ENCODE measurements at regions not wholly inside any gene's neighbourhood (a gene's known extent, or its start where the extent isn't known, plus 50 kb on each side); places are given as distances from the start of the nearest gene placed in this dataset.

DNA sequence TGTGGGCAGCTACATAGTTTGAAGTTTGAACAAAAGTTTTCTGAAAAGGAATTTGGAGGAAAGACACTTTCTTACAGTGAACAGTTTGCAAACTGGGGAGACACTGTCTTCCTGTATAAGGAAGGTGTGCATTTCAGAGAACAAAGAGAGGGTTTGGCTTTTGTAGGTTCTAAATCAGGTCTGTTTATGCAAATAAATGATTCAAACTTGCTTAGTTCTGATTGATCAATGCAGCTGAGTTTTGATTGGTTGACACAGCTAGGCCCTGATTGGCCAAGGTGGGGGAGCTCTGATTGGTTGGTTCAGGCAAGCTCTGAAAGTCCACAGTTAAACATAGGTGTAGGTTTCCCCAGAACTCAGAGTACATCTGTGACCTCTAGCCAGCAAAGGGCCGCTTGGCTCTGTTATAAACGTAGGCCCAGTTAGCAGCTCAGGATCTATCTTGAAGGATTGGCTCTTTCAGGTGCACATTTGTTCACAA lies 63.0 kb upstream of the ENPP6 start:
- TF ChIP-seq, protein P1, sequence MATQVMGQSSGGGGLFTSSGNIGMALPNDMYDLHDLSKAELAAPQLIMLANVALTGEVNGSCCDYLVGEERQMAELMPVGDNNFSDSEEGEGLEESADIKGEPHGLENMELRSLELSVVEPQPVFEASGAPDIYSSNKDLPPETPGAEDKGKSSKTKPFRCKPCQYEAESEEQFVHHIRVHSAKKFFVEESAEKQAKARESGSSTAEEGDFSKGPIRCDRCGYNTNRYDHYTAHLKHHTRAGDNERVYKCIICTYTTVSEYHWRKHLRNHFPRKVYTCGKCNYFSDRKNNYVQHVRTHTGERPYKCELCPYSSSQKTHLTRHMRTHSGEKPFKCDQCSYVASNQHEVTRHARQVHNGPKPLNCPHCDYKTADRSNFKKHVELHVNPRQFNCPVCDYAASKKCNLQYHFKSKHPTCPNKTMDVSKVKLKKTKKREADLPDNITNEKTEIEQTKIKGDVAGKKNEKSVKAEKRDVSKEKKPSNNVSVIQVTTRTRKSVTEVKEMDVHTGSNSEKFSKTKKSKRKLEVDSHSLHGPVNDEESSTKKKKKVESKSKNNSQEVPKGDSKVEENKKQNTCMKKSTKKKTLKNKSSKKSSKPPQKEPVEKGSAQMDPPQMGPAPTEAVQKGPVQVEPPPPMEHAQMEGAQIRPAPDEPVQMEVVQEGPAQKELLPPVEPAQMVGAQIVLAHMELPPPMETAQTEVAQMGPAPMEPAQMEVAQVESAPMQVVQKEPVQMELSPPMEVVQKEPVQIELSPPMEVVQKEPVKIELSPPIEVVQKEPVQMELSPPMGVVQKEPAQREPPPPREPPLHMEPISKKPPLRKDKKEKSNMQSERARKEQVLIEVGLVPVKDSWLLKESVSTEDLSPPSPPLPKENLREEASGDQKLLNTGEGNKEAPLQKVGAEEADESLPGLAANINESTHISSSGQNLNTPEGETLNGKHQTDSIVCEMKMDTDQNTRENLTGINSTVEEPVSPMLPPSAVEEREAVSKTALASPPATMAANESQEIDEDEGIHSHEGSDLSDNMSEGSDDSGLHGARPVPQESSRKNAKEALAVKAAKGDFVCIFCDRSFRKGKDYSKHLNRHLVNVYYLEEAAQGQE (IDR thresholded peaks at IDR 0.05; ENCODE audit: insufficient read depth in 1 of 2, low read depth in 2 of 2, low read length in 1 of 2) = no peak
- TF ChIP-seq POLR2AphosphoS5 (IDR thresholded peaks at IDR 0.05; ENCODE audit: low read depth, low read length) (no peak), TCF7L2 (IDR thresholded peaks at IDR 0.05; ENCODE audit: low read depth, low read length) (no peak), SIN3A (IDR thresholded peaks at IDR 0.05; ENCODE audit: borderline replicate concordance, insufficient read depth, low read depth, low read length) (no peak), CTCF (IDR thresholded peaks at IDR 0.05) (no peak)

GRCh38 chr4:184280137-184280536 lies 62.5 kb upstream of the ENPP6 start:
- BruUV-seq (replicated peaks) = no TSS peak
- intact Hi-C loops (cut with micrococcal nuclease; ENCODE audit: unreplicated experiment) (loop anchor here (10.0 kb wide), 1 partner anchor 195 kb away; the partner anchor contains the start of gene IRF2), in situ Hi-C loops (cut with HindIII; ENCODE audit: low pct_unique_long_range_greater_than_20kb, low sequenced_read_pairs) (no loop called here)
- Histone ChIP-seq H3K27me3 (ENCODE audit: control insufficient read depth, insufficient read depth, low read length) (no peaks in the 10 kb centered on the region), H3K9me3 (ENCODE audit: control insufficient read depth, insufficient read depth, low read depth, low read length) (no peaks in the 10 kb centered on the region), H3K4me3 (ENCODE audit: low read depth in 2 of 2, low read length in 2 of 2) (no peak overlapping the region), H3K4me1 (ENCODE audit: control insufficient read depth, insufficient read depth, low read length) (no peaks in the 10 kb centered on the region; the same call in 1 of the 2 replicates), H3K36me3 (ENCODE audit: control insufficient read depth, insufficient read depth, low read length) (no peaks in the 10 kb centered on the region), H3K27ac (ENCODE audit: low read length) (no peak overlapping the region)
- ChIA-PET CTCF (no interaction called here), POLR2A (interaction anchor here (0.6 kb wide), 1 partner anchor 136 kb away, joined by 3 read pairs; no protein-coding TSS in a partner anchor)
- TF ChIP-seq, protein P1 (IDR thresholded peaks at IDR 0.05; ENCODE audit: insufficient read depth in 1 of 2, low read depth in 2 of 2, low read length in 1 of 2) = no peak
- TF ChIP-seq CTCF (IDR thresholded peaks at IDR 0.05) (no peak), TCF7L2 (IDR thresholded peaks at IDR 0.05; ENCODE audit: low read depth, low read length) (no peak)
- no peak for DNase-seq (ENCODE audit: low read depth, low spot score)
- ATAC-seq = no peak

More for the DNA sequence above, 63.0 kb upstream of the ENPP6 start:
- in situ Hi-C loops (cut with HindIII; ENCODE audit: low pct_unique_long_range_greater_than_20kb, low sequenced_read_pairs) (no loop called here), intact Hi-C loops (cut with micrococcal nuclease; ENCODE audit: unreplicated experiment) (loop anchor here (10.0 kb wide), 1 partner anchor 194 kb away; the partner anchor contains the start of gene IRF2)
- Histone ChIP-seq H3K27me3 (ENCODE audit: control insufficient read depth, insufficient read depth, low read length) (no peaks in the 10 kb centered on the region), H3K4me1 (ENCODE audit: control insufficient read depth, insufficient read depth, low read length) (no peaks in the 10 kb centered on the region; the same call in 1 of the 2 replicates), H3K36me3 (ENCODE audit: control insufficient read depth, insufficient read depth, low read length) (no peaks in the 10 kb centered on the region), H3K9me3 (ENCODE audit: control insufficient read depth, insufficient read depth, low read depth, low read length) (no peaks in the 10 kb centered on the region), H3K4me3 (ENCODE audit: low read depth in 2 of 2, low read length in 2 of 2) (no peak overlapping the region), H3K27ac (ENCODE audit: low read length) (no peak overlapping the region)
- no TSS peak for BruUV-seq (replicated peaks)
- no peak for ATAC-seq
- ChIA-PET POLR2A (interaction anchor here (0.6 kb wide), 1 partner anchor 135 kb away, joined by 3 read pairs; no protein-coding TSS in a partner anchor), CTCF (no interaction called here)
- no peak for DNase-seq (ENCODE audit: low read depth, low spot score)

Data from Panc1 (cell line).